HL-60 (cell line): ENCODE measurements at regions not wholly inside any gene's neighbourhood (a gene's known extent, or its start where the extent isn't known, plus 50 kb on each side); places are given as distances from the start of the nearest gene placed in this dataset.

Source experiments
- CTCF ChIP-seq: IDR thresholded peaks from one replicate; pipeline ENCODE4 v1.5.1; 2011; ENCODE audit warnings: low read length, control low read depth, inconsistent platforms; ENCODE audit not compliant: insufficient read depth
- GABPA ChIP-seq: IDR thresholded peaks from 2 replicates; pipeline ENCODE4 v1.6.1; 2012; ENCODE audit warnings: low read depth
- POLR2AphosphoS5 ChIP-seq: IDR thresholded peaks from 2 replicates; pipeline ENCODE4 v1.6.1; 2012; ENCODE audit warnings: low read depth
- REST ChIP-seq: IDR thresholded peaks from 2 replicates; pipeline ENCODE4 v1.6.1; 2012; ENCODE audit warnings: low read depth; ENCODE audit not compliant: insufficient replicate concordance

- no peak for TF ChIP-seq CTCF
- TF ChIP-seq REST, result no peak
- no peak for TF ChIP-seq POLR2AphosphoS5
- TF ChIP-seq GABPA, result no peak
Observed at GRCh38 chr7:131265227-131265626, 62.4 kb upstream of the MKLN1 start.
